ENCODE measurements at regions not wholly inside any gene's neighbourhood (a gene's known extent, or its start where the extent isn't known, plus 50 kb on each side); places are given as distances from the start of the nearest gene placed in this dataset.

GRCh38 chr12:89185889-89186288 is 166.4 kb downstream of the DUSP6 start:
- TF ChIP-seq CTCF (IDR thresholded peaks at IDR 0.05) (no peak), JUN (IDR thresholded peaks at IDR 0.05) (no peak), PHF8 (IDR thresholded peaks at IDR 0.05; ENCODE audit: borderline replicate concordance, low read depth) (no peak), ESRRA (IDR thresholded peaks at IDR 0.05; ENCODE audit: borderline replicate concordance, low read length) (no peak), POLR2A (IDR thresholded peaks at IDR 0.05; ENCODE audit: low read length) (no peak)
